NCI-H510A treated with DMSO at 0.1 percent for 48 hours (cell line): ENCODE measurements at regions not wholly inside any gene's neighbourhood (a gene's known extent, or its start where the extent isn't known, plus 50 kb on each side); places are given as distances from the start of the nearest gene placed in this dataset.
A peak's percentile ranks its signal among the peaks of the same experiment; 100 is the strongest.

ENCODE experiments used
- DNase-seq: peaks from one replicate; lab custom pipeline; 2025; lab: John Stamatoyannopoulos, UW

DNA sequence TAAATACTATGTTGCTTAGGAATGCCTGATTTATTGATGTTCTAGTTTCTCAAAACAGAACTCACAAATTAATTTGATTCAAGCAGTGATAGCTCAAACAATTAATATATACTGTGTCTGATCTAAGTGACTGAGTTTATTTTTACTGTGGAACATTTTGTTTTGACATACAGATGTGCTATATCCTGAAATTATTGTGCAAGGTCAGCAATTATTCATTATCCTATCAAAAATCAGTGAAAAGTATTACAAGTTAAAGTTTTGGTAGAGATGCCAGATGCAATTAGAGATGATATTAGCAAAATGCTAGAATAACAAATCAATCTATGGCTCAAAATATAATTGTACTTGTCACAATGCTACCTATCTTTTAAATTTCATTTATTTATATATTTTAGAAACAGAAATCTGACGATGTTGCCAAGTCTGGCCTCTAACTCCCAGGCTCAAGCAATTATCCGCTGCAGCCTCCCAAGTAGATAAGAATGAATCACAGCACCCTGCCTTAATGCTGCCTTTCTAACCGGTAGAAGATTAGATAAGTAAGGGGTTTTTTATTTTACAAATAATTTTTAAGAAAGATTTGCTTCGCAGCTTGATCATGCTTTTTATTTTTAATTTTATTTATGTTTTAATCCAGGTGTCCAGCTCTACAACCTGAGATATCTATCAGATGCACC is 825.5 kb upstream of the NDST4 start:
- no peak for DNase-seq

DNA sequence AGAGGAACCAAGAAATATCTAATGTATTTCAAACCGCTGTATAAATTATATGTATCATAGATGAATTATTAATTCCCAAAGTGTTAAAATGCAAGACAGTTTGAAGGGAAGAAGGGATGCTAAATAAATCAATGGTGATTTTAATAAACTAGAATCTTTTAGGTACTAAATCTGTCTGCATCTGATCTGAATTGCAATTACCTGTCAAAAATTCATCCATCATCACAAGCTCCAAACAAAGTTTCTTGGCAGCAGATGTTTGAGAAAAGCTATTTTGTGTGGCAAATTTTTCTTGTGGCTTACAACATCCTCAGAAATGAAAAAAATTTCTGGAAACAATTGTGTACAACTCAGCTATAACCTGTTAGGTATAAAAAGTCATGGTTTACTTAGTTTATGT is 816.0 kb upstream of the NDST4 start:
- DNase-seq = no peak

DNA sequence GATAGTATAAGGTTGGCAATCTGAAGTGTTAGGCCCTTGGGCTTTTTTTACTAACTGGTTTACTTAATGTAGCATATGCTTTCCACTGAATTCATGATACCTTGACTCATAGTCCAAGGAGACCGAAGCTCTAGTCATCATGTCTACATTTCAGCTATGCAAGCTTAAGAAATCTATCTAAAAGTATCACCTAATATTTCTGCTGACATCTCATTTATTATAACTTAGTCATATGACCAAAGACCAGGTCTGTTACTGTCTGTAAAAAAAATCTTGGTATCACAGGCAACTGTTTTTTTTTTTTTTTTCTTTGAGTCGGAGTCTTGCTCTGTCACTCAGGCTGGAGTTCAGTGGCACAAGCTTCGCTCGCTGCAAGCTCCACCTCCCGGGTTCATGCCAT is 814.0 kb upstream of the NDST4 start:
- DNase-seq = no peak

DNA sequence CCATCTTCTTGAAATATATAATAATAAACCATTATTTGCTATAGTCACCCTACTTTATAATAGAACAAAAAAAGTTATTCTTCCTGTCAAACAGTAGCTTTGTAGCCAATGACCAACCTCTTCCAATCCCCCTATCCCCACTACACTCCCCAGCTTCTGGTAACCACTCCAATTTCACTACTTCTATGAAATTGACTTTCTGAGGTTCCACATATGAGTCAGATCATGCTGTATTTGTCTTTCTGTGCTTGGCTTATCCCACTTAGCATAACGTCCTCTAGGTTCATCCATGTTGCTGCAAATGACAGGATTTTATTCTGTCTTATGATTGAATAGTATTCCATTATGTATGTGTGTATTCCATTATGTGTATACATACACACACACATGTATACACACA is 809.7 kb upstream of the NDST4 start:
- DNase-seq = no peak

DNA sequence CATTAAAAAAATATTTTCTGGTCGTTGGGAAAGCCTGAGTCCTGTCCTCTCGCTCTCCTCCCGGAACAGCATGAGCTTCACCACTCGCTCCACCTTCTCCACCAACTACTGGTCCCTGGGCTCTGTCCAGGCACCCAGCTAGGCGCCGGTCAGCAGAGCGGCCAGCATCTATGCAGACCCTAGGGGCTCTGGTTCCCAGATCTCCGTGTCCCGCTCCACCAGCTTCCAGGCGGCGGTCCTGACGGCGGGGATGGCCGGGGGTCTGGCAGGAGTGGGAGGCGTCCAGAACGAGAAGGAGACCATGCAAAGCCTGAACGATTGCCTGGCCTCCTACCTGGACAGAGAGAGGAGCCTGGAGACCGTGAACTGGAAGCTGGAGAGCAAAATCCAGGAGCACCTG is 807.2 kb upstream of the NDST4 start:
- DNase-seq = no peak

DNA sequence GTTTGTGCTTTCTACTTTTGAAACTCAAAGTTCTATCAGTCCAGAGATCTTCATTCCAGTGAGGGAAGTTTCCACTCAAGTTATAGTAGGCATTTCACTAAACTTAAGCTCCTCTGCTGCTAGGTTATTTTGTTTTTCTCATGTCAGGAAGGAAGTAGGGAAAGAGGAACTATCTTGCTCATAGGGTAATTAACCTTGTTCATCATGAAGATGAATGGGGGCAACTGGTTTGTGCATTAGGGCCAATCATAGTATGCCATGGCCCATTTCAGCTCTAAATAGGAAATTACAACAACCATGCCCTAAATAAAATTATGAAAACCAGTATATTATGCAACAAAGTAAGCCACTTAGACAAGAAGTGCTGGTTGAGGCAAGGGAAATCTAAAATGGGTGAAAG is 804.7 kb upstream of the NDST4 start:
- no peak for DNase-seq

DNA sequence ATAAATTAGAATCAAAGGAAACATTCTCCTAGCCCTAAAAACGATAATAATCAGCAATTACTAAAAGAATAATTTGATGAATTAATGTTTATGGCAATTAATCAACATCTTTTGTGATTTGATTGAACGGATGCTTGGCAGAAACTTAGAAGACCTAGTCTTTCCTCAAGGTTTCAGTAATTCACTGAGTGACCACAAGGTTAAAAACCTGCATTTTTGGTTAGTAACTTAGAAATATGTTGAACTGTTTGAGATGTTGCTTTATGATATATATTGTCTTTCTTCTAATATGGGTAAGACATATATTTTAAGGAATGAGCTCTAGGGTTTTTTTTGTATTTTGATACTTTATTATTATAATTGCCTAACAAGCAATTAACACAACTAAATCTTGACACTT is 793.0 kb upstream of the NDST4 start:
- DNase-seq = no peak

DNA sequence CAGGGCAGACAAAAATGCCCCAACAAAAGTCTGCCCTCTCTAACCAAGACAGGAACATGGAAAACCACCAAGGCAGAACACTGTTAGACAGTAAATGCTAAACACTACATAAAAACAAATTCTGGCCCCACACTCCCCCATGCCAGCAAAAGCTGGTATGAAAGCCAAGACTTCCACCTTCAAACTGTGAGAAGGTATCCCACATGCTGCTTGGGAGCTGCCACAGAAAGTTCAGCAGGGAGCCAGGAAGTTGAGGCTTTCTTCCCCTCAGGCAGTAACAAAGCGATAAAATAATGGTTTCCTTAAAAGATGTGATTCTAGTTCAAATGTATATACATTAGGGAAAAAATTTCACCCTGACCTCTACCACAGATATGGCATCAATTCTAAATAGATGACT is 770.4 kb upstream of the NDST4 start:
- no peak for DNase-seq

DNA sequence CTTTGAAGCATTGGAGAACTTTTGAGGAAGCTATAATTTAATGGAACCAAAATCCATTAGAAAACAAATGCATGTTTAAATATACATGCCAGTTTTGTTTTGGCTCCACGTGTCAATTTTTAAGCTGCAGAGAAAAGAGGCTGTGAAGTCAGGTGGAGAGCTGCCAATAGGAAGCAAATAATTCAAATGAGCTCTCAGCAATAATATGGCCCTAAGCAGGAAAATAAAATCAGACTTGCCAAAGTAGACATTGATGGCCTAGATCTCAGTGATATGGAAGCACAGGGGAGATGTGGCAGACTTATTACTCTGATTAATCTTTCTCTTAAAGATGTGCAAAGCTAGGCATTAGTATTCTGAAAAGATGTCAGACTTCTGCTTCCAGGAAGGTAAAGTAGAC is 769.8 kb upstream of the NDST4 start:
- no peak for DNase-seq

DNA sequence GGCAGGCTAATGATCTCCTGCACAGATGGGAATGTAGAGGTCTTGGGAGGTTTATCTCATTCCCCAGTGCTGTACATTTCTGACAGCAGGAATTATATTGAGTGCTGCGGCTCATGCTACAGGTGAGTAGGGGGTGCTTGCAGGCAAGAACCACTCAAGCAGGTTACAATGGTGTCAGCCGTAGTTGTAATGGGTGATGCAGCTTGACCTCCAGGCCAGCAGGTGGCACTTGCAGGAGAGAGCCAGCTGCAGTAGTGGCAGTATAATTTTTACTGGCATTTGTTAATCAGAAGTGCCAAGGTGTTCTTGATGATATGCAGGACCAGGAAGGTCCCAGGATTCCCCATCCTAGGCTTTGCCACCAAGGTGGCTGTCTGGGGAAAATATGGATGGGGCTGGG is 759.6 kb upstream of the NDST4 start:
- no peak for DNase-seq

DNA sequence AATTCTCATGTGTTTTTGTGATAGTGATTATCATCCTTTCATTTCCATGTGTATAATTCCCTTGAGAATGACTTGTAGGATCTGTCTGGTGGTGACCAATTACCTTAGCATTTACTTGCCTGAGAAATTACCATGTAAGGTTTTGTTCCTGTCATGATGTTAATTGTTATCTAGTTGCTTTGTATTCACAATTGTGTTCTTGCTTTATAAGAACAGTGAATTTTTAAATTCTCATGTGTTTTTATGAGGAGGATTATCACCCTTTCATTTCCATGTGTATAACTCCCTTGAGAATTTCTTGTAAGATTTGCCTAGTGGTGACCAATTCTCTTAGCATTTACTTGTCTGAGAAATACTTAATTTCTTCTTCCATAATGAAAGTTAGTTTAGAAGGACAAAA is 758.2 kb upstream of the NDST4 start:
- DNase-seq = no peak

DNA sequence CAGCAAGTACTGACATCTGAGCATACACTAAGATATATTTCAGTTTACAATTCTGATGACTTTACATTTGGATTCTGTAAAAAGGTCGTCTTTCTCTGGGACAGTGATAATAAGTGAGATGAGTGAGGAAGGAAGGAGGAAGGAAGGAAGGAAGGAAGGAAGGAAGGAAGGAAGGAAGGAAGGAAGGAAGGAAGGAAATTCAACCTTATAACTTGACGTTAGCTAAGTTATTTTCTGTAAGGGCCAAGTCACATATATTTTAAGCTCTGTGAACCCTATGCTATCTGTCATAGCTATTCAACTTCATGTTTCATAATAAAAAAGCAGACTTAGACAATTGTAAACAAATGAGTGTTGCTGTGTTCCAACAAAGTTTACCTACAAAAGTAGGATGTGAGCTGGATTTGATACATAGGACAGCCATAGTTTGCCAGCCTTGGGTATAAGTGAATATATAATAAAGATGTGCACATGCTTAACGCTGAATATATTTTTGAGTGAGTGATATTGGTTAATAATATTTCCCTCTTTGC is 753.0 kb upstream of the NDST4 start:
- no peak for DNase-seq

DNA sequence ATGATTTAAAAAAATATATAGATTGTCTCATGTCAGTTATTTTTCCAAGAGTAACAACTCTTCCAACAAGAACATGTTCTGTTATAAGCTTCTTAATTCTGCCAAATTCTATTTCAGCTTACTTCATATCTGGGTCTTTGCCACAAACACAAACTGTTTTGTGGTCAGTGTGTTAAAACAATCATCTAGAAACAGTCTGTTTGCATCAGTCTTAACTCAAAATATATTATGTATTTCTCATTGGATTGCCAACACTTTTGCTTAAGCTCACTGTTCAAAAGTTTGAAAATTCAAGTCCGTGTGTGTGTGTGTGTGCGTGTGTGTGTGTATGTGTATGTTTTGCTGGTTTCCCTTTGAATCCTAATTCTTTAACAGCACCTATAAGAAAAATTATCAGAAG is 752.3 kb upstream of the NDST4 start:
- DNase-seq = no peak

DNA sequence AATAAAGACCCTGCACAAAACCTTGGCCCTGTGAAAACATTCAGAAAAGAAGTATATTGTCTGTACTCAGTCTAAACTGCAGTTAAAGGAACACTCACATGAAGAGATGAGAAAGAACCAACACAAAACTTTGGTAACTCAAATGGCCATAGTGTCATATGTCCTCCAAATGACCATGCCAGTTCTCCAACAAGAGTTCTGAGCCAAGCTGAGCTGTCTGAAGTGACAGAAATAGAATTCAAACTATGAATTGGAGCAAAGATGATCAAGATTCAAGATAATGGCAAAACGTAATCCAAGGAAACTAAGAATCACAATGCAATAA is 739.3 kb upstream of the NDST4 start:
- DNase-seq = no peak

DNA sequence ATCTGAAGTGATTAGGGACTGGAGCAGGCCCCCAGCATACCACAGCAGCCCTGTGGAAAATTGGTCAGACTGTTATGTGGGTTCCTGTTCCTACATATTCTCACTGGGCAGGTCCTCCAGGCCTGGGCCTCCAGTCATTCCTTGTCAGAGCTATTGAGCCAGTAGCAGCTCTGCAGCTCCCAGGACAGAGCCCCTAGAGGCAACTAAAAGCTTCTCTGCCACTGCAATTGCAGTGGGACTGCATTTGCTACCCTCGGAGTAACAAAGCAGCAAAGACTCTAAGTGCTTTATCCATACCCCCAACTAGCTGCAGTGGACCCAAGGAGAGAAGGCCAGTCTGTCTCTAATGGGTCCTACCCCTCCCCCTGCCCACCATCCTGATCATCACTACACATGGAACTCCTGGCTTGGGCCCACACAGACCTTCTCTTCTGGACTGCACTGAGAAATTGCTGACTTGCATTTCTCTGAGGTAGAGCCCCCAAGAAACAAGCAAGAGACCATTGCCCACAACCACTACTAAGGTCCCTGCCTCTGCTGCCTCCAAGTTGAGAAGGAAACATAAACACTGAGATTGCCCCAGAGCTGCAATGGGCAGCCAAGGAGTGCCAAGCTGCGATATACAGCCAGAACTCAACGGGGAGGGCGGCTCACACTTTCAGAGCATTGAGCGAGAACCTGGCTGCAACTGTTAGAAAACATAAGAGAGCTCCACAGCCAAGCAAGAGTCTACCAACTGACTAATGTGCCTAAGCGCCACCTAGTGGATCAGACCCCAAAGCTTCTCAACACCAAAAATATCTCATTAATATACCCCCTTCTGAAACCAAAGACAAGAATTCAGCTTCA is 738.7 kb upstream of the NDST4 start:
- peak; percentile 44 for DNase-seq

DNA sequence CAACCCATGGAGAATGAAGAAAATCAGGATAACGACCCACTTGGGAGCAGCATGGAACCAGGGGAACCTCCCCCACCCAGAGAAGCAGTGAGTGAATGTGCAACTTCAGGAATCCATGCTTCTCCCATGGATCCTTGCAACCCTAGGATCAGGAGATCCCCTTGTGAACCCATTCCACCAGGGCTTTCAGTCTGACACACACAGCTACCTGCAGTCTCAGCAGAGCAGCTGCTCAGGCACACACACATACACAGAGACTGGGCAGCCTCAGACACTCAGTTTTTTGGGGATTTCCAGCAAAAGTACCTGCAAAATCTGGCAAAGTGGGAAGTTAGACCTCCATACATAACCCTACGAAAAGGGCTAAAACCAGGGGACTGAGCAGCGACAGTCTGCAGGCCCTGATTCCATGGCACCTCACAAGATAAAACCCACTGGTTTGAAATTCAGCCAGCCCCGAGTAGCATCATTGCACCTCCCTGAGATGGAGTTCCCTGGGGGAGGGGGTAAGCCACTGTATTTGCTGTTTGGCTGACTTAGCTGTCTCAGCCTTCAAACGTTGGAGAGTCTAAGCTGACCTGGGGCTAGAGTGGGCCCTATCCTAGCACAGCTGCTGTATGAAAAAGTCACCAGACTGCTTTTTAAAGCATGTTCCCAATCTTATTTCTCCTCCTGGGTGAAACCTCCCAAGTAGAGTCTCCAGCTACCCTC is 737.5 kb upstream of the NDST4 start:
- no peak for DNase-seq

DNA sequence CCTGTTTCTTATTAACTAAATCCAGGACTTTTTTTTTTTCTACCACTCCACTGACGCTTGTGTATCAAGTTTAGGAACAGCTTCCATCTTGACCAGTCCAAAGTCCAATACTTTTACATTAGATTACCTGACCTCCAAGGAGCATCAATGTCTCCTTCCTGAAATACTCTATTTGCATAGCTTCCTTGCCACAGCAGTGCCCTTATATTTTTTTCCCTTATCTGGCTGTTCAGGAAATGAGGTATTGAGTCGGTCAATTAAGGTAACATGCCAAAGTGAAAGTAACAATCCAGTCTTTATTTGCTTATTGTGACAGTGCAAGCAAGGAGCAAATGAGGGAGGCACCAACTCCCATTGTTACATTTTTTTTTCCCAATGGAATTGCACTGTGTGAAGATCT is 730.8 kb upstream of the NDST4 start:
- DNase-seq = no peak

DNA sequence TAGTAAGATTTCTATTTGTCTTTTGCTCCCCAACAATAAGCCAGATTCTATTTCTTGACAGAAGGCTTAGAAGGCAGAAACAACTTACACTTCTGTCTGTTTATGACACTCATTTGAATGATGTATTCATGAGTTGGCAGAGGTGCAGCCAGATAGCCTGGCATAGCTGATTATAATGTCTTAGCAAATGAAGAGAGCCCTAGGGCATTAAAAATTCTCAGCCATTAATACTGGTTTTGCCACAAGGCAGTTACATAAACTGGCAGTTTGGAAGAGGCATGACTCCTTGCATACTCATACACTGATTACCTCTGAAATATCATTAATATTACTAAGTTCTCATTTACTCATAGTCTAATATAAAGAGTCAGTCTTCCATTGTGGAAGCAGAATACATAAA is 728.5 kb upstream of the NDST4 start:
- no peak for DNase-seq

DNA sequence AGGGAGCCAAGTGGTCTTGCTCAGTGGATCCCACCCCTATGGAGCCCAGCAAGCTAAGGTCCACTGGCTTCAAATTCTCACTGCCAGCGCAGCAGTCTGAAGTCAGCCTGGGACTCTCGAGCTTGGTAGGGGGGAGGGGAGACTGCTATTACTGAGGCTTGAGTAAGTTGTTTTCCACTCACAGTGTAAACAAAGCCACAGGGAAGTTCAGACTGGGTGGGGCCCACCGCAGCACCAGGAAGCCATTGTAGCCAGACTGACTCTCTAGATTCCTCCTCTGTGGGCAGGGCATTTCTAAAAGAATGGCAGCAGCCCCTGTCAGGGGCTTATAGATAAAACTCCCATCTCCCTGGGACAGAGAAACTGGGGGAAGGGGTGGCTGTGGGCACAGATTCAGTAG is 721.0 kb upstream of the NDST4 start:
- DNase-seq = no peak

DNA sequence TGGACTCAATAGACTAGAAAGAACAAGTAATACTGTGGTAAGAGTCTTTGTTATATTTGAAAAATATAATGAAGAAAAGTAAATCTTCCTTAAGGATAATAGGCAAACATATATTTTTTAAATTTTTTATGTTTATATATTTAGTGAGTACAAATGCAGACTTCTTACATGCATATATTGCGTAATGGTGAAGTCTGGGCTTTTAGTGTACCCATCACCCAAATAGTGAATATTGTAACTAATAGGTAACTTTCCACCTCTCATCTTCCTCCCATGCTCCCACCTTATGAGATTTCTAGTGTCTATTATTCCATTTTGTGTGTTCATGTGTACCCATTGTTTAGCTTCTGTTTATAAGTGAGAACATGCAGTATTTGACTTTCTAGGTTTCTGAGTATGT is 711.2 kb upstream of the NDST4 start:
- no peak for DNase-seq

DNA sequence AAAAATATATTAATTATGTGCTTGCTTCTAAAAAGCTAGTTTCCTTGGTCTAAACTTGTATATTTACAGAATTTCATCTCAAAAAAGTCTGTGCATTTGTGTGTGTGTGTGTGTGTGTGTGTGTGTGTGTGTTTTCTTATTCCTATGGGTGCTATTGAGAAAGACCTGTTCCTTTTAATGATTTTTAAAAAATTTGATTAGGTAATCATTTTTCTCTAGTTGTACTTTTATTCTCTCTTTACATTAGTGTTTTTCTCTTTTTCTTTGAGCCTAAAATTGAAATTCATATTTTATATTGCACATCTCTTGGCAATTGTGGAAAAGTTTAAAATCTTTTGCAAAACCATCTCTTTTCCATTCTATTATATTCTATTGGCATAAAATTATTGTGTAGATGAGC is 690.4 kb upstream of the NDST4 start:
- no peak for DNase-seq

DNA sequence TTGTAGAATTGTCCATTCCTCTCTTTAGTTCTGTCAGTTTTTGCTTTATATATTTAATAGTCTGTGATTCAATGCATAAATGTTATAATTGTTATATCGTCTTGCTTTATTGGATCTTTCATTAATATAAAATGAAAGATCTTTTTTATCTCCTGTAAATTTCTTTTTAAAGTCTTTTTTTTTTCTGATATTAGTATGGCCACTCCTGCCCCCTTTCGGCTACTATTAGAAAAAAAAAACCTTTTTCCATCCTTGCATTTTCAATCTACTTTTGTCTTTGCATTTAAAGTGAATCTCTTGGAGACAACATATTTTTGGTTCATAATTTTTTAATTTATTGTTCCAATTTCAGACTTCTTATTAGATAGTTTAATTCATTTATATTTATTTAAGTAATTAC is 677.4 kb upstream of the NDST4 start:
- no peak for DNase-seq

DNA sequence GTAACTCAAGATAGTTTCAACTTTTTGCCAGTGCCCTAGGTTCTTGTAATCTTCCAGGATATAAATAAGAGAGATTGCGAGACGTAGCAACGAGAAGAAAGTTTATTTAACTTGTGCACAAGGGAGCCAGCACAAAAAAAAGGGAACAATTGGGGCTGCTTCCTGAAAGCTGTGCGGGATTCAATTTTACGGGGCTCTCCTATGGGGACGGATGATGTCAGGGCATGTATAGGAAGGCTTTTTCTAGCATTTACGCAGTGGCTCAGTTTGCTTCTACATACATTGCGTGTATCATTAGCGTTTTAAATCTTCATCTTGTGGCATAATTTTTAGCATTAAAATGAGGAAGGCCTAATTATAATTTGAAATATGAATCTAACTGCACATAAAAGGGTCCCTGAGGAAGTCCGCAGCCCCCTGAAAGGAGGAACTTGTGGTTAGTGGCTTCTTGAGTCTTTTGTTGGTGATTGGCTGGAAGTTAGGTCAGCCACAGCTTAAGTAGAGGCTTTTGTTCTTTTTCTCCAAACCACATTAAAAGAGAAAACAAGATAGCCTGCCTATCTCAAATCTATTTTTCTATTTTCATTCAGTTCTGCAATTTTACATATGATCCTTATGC is 668.2 kb upstream of the NDST4 start:
- DNase-seq = no peak
